Thymus (tissue), 11 donors: ENCODE measurements at regions not wholly inside any gene's neighbourhood (a gene's known extent, or its start where the extent isn't known, plus 50 kb on each side); places are given as distances from the start of the nearest gene placed in this dataset.

Experiments used
- DNase-seq, 9 donors: peaks; one replicate each; pipeline ENCODE4 v3.0.0-alpha.2; 2013; ENCODE audit warnings: low spot score in 9 of 9, low read depth in 6 of 9, missing footprints in 1 of 9
- H3K27ac ChIP-seq, 2 donors: one replicate each; pipeline ENCODE4 v1.5.1; 2013; ENCODE audit warnings: control low read depth in 1 of 2, low read depth in 1 of 2, low read length in 1 of 2, mild to moderate bottlenecking in 1 of 2, moderate library complexity in 1 of 2
- H3K27me3 ChIP-seq, 2 donors: one replicate each; pipeline ENCODE4 v1.5.1; 2013; ENCODE audit warnings: low read length in 1 of 2; ENCODE audit not compliant: control insufficient read depth in 2 of 2, insufficient read depth in 1 of 2
- H3K36me3 ChIP-seq, 2 donors: one replicate each; pipeline ENCODE4 v1.5.1; 2013; ENCODE audit warnings: low read length in 1 of 2, mild to moderate bottlenecking in 1 of 2, moderate library complexity in 1 of 2; ENCODE audit not compliant: control insufficient read depth in 2 of 2, insufficient read depth in 2 of 2
- H3K4me1 ChIP-seq, 2 donors: one replicate each; pipeline ENCODE4 v1.5.1; 2013; ENCODE audit warnings: low read length in 2 of 2; ENCODE audit not compliant: control insufficient read depth in 2 of 2, insufficient read depth in 2 of 2
- H3K4me3 ChIP-seq, 2 donors: one replicate each; pipeline ENCODE4 v1.5.1; 2013; ENCODE audit warnings: low read length in 2 of 2, control low read depth in 1 of 2, mild to moderate bottlenecking in 1 of 2
- H3K9me3 ChIP-seq, 2 donors: one replicate each; pipeline ENCODE4 v1.5.1; 2013; ENCODE audit warnings: low read length in 1 of 2, mild to moderate bottlenecking in 1 of 2; ENCODE audit not compliant: control insufficient read depth in 2 of 2, insufficient read depth in 1 of 2
- WGBS: extraction: QIAGEN DNeasy Blood & Tissue Kit; methylation state at CpG from one replicate; pipeline ENCODE4 v1.1.7; 2013; 5-methylcytosine and 5-hydroxymethylcytosine counted together
- donor health status: healthy.

GRCh38 chr10:114881901-114882300 lies 56.1 kb upstream of the TRUB1 start:
- Histone ChIP-seq H3K4me3 (no peak overlapping the region), H3K9me3 (no peaks in the 10 kb centered on the region), H3K27me3 (peaks cover 0 to 2% of the 10 kb centered on the region in 2 donors), H3K4me1 (peaks cover 2 to 3% of the 10 kb centered on the region in 2 donors), H3K27ac (no peak overlapping the region), H3K36me3 (no peaks in the 10 kb centered on the region)
- WGBS: 91% methylated on average over 12 of the region's 12 CpGs
- no peak for DNase-seq

- H3K36me3 ChIP-seq: no peaks in the 10 kb centered on the region
- no peak for DNase-seq
- H3K27me3 ChIP-seq: no peaks in the 10 kb centered on the region
- no peaks in the 10 kb centered on the region for H3K4me1 ChIP-seq
- H3K27ac ChIP-seq: no peak overlapping the region
- H3K9me3 ChIP-seq: no peaks in the 10 kb centered on the region
- 60% methylated on average over 2 of the region's 2 CpGs for WGBS
- H3K4me3 ChIP-seq: no peak overlapping the region
Observed at GRCh38 chr10:114885443-114885842, 52.6 kb upstream of the TRUB1 start.
